Superior temporal gyrus (tissue), 1 donor: ENCODE measurements at regions not wholly inside any gene's neighbourhood (a gene's known extent, or its start where the extent isn't known, plus 50 kb on each side); places are given as distances from the start of the nearest gene placed in this dataset.
"Not testable (repeated sequence)": the region's sequence is repeated elsewhere in the genome, so short reads cannot be mapped to it uniquely, and the experiment has no call there.

Experiments
- DNase-seq: peaks from one replicate; pipeline ENCODE4 v3.0.0-alpha.2; 2016; ENCODE audit errors: extremely low spot score

- DNase-seq, result not testable (repeated sequence)
These were observed 65.9 kb downstream of the PABPC5 start for GRCh38 chrX:91500499-91500898.

- not testable (repeated sequence) for DNase-seq
These were observed 95.6 kb downstream of the PABPC5 start for GRCh38 chrX:91530209-91530608.

GRCh38 chrX:91563127-91563526, 128.5 kb downstream of the PABPC5 start:
- DNase-seq, result peak; percentile 5
